Lung (tissue), 11 donors: ENCODE measurements at regions not wholly inside any gene's neighbourhood (a gene's known extent, or its start where the extent isn't known, plus 50 kb on each side); places are given as distances from the start of the nearest gene placed in this dataset.

Source experiments
- ATAC-seq: fragments of 200-7000 bp; cut with Tn5 transposase; one replicate; pipeline ENCODE4 v1.9.1; 2020; ENCODE audit warnings: moderate number of reproducible peaks; ENCODE audit not compliant: insufficient read depth, low FRiP score
- DNase-seq, 3 donors: peaks; one replicate each; pipeline ENCODE4 v3.0.0-alpha.2; 2013 to 2017
- H3K27ac ChIP-seq, 2 donors: one replicate each; pipeline ENCODE4 v1.5.1; 2013; ENCODE audit warnings: mild to moderate bottlenecking in 2 of 2, moderate library complexity in 2 of 2, control low read depth in 1 of 2, inconsistent platforms in 1 of 2, low read depth in 1 of 2, low read length in 1 of 2
- H3K27me3 ChIP-seq, 3 donors: one replicate each; pipeline ENCODE4 v1.5.1; 2013; ENCODE audit warnings: low read length in 2 of 3; ENCODE audit not compliant: control insufficient read depth in 3 of 3, insufficient read depth in 3 of 3
- H3K36me3 ChIP-seq, 4 donors: one replicate each; pipeline ENCODE4 v1.5.1; 2013; ENCODE audit warnings: low read length in 4 of 4, mild to moderate bottlenecking in 1 of 4, moderate library complexity in 1 of 4; ENCODE audit not compliant: control insufficient read depth in 4 of 4, insufficient read depth in 4 of 4
- H3K4me1 ChIP-seq, 5 donors: one replicate each; pipeline ENCODE4 v1.5.1; 2013; ENCODE audit warnings: low read length in 5 of 5, mild to moderate bottlenecking in 2 of 5, moderate library complexity in 1 of 5; ENCODE audit not compliant: control insufficient read depth in 5 of 5, insufficient read depth in 5 of 5
- H3K4me3 ChIP-seq: one replicate; pipeline ENCODE4 v1.5.1; 2013; ENCODE audit warnings: mild to moderate bottlenecking, control low read depth, moderate library complexity
- H3K9ac ChIP-seq, 2 donors: one replicate each; pipeline ENCODE4 v1.5.1; 2013; ENCODE audit warnings: low read length in 2 of 2, control low read depth in 1 of 2; ENCODE audit not compliant: insufficient read depth in 1 of 2
- H3K9me3 ChIP-seq, 4 donors: one replicate each; pipeline ENCODE4 v1.5.1; 2013; ENCODE audit warnings: low read length in 3 of 4, mild to moderate bottlenecking in 1 of 4, moderate library complexity in 1 of 4; ENCODE audit not compliant: control insufficient read depth in 4 of 4, insufficient read depth in 3 of 4
- WGBS, 2 donors: extraction: QIAGEN DNeasy Blood & Tissue Kit; methylation state at CpG; one replicate each; pipeline ENCODE4 v1.1.7; 2013; 5-methylcytosine and 5-hydroxymethylcytosine counted together
- TF ChIP-seq, protein P1 (sequence below): IDR thresholded peaks from 2 replicates; pipeline ENCODE4 v1.5.1; 2012; ENCODE audit warnings: mild to moderate bottlenecking; ENCODE audit errors: control extremely low read depth, extremely low read depth
- donor health status: control.
- donor health status: control.
- donor health status: Bipolar disorder and iron deficiency.
- donor health status: healthy.
- donor health status: DM: yes; HTN: yes; CAD: no.

DNA sequence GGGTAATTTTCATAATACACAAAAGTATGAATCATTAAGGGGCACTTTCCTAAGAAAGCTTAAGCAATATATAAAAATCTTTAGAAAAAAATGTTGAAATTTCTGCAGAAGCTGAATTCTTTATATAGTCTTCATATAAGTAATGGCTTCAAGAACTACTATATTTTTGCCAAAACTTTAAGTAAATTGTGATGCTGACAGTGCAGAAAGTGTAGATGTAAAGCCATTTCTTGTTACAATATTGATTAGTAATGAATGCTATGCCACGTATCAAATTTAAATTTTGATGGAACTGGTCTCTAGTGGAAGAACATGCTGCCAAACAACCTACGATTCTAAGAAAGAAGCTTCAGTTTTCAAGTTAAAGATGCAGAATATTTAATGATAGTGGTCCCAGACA is 1210.0 kb downstream of the SLITRK1 start:
- H3K4me1 ChIP-seq, result no peaks in the 10 kb centered on the region

DNA sequence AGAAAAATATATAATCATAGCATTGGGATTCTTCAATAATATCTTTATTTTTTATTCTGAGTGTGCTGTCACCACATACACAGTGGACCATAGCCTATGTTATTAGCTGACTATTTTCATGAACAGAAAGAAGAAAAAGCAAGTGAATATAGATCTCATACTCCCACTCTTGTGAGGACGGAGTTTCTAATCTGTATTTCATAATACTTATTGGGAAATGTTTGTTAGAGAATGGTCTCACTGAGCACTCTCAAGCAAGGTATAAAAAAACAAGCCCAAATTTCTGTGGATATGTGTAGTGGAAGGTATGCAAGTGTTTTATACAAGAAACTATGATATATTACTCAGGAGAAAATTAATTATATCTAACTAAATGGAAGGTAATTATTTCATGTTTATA is 1218.1 kb downstream of the SLITRK1 start:
- WGBS, 2 donors, result 53% methylated on average over 1 of the region's 1 CpG
- Histone ChIP-seq H3K27ac (no peak overlapping the region), H3K4me1 (peaks cover 0 to 6% (median 0%) of the 10 kb centered on the region in 5 donors), H3K9me3 (peaks cover 0 to 2% (median 0%) of the 10 kb centered on the region in 4 donors), H3K36me3 (no peaks in the 10 kb centered on the region), H3K4me3 (no peak overlapping the region), H3K27me3 (no peaks in the 10 kb centered on the region), H3K9ac (no peak overlapping the region)
- no peak for DNase-seq
- ATAC-seq, result no peak
- TF ChIP-seq, protein P1, sequence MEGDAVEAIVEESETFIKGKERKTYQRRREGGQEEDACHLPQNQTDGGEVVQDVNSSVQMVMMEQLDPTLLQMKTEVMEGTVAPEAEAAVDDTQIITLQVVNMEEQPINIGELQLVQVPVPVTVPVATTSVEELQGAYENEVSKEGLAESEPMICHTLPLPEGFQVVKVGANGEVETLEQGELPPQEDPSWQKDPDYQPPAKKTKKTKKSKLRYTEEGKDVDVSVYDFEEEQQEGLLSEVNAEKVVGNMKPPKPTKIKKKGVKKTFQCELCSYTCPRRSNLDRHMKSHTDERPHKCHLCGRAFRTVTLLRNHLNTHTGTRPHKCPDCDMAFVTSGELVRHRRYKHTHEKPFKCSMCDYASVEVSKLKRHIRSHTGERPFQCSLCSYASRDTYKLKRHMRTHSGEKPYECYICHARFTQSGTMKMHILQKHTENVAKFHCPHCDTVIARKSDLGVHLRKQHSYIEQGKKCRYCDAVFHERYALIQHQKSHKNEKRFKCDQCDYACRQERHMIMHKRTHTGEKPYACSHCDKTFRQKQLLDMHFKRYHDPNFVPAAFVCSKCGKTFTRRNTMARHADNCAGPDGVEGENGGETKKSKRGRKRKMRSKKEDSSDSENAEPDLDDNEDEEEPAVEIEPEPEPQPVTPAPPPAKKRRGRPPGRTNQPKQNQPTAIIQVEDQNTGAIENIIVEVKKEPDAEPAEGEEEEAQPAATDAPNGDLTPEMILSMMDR, result no peak

More for the DNA sequence above, 1210.0 kb downstream of the SLITRK1 start:
- Histone ChIP-seq H3K27ac (no peak overlapping the region), H3K27me3 (no peaks in the 10 kb centered on the region), H3K4me3 (no peak overlapping the region), H3K36me3 (no peaks in the 10 kb centered on the region), H3K9me3 (peaks cover 0 to 4% (median 0%) of the 10 kb centered on the region in 4 donors), H3K9ac (no peak overlapping the region)
- no peak for DNase-seq
- TF ChIP-seq, protein P1, result no peak
- WGBS, 2 donors, result 87 to 92% methylated on average over 2 of the region's 2 CpGs
- no peak for ATAC-seq

DNA sequence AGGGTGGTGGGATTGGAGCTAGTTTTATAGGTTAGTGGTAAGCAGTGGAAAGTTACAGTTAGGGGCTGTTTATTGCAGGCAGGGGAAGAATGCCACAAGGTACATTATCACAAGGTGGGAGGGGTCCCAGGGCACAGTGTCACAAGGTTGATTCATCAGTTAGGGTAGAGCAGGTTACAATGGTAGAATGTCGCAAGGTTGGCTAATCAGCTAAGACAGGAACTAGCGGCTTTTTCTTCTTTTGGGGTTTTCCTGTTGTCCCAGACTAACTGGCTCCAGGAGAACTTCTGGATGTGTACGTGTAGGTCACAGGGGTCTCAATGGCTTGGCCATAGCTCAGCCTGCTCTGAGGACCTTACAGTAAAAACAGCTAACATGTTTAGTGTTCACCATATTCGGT is 1221.1 kb downstream of the SLITRK1 start:
- no peak overlapping the region for H3K27ac ChIP-seq
- peaks cover 0 to 2% (median 0%) of the 10 kb centered on the region in 4 donors for H3K9me3 ChIP-seq
- H3K4me1 ChIP-seq, result peaks cover 0 to 8% (median 0%) of the 10 kb centered on the region in 5 donors
- no peak for DNase-seq
- no peaks in the 10 kb centered on the region for H3K27me3 ChIP-seq
- ATAC-seq, result no peak
- H3K9ac ChIP-seq, result no peak overlapping the region
- no peaks in the 10 kb centered on the region for H3K36me3 ChIP-seq
- no peak overlapping the region for H3K4me3 ChIP-seq
- 78 to 84% methylated on average over 4 of the region's 4 CpGs for WGBS, 2 donors
- TF ChIP-seq, protein P1, result no peak

DNA sequence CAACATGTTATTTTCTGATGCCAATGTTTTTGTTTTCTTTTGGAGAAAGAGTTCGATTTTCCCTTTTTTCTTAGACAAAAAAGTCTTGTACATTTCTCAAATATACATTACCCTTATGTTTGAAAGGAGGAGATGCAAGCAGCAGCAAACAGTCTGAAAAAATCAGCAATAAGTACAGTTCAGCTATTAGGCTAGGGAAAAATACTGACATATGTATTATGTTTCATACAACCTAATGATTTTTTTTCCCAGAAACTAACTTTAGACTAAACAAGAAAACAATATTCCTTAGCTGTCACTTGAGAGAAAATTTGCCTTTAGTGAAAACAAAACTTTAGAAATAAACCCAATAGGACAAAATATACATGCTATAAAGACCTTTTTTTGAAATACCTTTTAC is 1223.5 kb downstream of the SLITRK1 start:
- TF ChIP-seq, protein P1, result no peak
- H3K9me3 ChIP-seq, result peaks cover 0 to 2% (median 0%) of the 10 kb centered on the region in 4 donors
- WGBS, 2 donors, result 54 to 69% methylated on average over 1 of the region's 1 CpG
- H3K4me1 ChIP-seq, result peaks cover 0 to 23% (median 0%) of the 10 kb centered on the region in 5 donors
- H3K9ac ChIP-seq, result no peak overlapping the region
- no peak overlapping the region for H3K27ac ChIP-seq
- ATAC-seq, result no peak
- peak in 2 of 3 donors; percentile 74 to 86 for DNase-seq
- H3K4me3 ChIP-seq, result no peak overlapping the region
- H3K36me3 ChIP-seq, result no peaks in the 10 kb centered on the region
- H3K27me3 ChIP-seq, result no peaks in the 10 kb centered on the region
